GM23248 (cell line): ENCODE measurements at regions not wholly inside any gene's neighbourhood (a gene's known extent, or its start where the extent isn't known, plus 50 kb on each side); places are given as distances from the start of the nearest gene placed in this dataset.

ENCODE experiments used
- EZH2 ChIP-seq: fragments of 200-600 bp; sonication (generic); IDR thresholded peaks from 2 replicates; pipeline ENCODE4 v1.6.1; 2018; ENCODE audit warnings: antibody characterized with exemption, mild to moderate bottlenecking; ENCODE audit not compliant: insufficient read depth, poor library complexity, severe bottlenecking
- EZH2phosphoT487 ChIP-seq: fragments of 200-600 bp; sonication (generic); IDR thresholded peaks from 2 replicates; pipeline ENCODE4 v1.6.1; 2018; ENCODE audit warnings: antibody characterized with exemption, moderate library complexity, mild to moderate bottlenecking, low read depth; ENCODE audit not compliant: insufficient read depth

DNA sequence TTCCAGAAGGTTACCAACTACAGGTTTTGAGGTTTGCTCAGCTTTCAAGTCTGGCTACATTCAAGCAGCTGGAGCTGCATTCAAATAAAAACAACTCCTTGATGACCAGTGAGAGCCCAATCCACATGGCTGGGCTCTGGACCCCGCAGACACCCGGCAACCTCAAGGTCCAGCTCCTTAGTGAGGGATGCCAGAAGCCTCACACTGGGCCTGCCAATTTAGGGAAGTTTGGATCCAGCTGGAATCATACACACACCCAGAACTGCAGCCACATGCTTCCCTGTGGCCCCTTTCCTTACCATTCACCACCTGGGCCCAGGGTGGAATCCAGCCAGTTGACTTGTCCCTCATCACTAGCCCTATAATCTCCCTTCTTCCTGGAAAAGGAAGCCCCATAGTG is 123.7 kb downstream of the UBE2U start:
- TF ChIP-seq EZH2 (no peak), EZH2phosphoT487 (no peak)
